Fibroblast of villous mesenchyme (primary cell): ENCODE measurements at regions not wholly inside any gene's neighbourhood (a gene's known extent, or its start where the extent isn't known, plus 50 kb on each side); places are given as distances from the start of the nearest gene placed in this dataset.

ENCODE experiments used
- DNase-seq: peaks from one replicate; pipeline ENCODE4 v3.0.0-alpha.2; 2010; ENCODE audit warnings: low read depth
- H3K4me3 ChIP-seq: 2 replicates; pipeline ENCODE4 v1.5.1; 2011; ENCODE audit warnings: low read depth, mild to moderate bottlenecking, low read length
- TF ChIP-seq, protein P1 (sequence below): IDR thresholded peaks from 2 replicates; pipeline ENCODE4 v1.5.1; 2012; ENCODE audit warnings: low read depth, mild to moderate bottlenecking, low read length; ENCODE audit not compliant: insufficient read depth

DNA sequence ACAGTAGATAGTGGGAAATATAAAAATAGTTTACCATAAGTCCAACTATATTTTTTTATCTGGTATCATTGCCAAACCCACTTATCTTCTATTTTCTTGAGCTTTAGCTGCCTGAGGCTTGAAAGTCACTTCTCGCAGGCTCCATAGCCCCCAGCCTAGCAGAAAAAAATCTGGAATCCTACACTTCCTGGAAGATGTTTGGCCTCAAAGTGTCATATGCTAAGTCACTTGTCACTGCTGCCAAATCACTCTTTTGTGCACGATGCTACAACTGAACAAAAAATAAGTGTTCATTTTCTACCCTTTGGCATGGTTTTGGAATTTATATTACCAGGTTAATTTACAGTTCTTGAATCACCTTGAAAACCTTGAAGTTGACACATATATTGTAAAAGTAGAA is 612.5 kb upstream of the ATXN8OS start:
- no peak for DNase-seq
- TF ChIP-seq, protein P1, sequence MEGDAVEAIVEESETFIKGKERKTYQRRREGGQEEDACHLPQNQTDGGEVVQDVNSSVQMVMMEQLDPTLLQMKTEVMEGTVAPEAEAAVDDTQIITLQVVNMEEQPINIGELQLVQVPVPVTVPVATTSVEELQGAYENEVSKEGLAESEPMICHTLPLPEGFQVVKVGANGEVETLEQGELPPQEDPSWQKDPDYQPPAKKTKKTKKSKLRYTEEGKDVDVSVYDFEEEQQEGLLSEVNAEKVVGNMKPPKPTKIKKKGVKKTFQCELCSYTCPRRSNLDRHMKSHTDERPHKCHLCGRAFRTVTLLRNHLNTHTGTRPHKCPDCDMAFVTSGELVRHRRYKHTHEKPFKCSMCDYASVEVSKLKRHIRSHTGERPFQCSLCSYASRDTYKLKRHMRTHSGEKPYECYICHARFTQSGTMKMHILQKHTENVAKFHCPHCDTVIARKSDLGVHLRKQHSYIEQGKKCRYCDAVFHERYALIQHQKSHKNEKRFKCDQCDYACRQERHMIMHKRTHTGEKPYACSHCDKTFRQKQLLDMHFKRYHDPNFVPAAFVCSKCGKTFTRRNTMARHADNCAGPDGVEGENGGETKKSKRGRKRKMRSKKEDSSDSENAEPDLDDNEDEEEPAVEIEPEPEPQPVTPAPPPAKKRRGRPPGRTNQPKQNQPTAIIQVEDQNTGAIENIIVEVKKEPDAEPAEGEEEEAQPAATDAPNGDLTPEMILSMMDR: no peak
- no peak overlapping the region for H3K4me3 ChIP-seq

DNA sequence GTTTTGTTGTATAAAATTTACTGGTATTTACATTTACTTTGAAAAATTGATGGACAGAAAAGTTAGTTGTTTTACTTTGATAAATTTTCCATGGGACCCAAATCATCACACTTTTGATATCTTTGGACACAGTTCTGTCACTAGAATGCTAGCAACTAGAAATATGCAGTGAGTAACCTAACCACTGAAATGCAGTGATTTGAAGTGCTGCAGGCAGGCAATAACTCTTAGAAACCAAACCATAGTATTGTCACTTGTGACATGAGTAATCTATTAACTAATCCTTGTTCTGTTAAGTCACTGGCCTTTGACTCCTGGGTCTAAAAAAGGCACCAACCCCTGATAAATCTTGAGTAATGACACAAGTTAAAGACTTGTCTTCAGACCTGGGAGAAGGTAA is 620.0 kb upstream of the ATXN8OS start:
- no peak for DNase-seq
- no peak overlapping the region for H3K4me3 ChIP-seq
- TF ChIP-seq, protein P1: no peak

DNA sequence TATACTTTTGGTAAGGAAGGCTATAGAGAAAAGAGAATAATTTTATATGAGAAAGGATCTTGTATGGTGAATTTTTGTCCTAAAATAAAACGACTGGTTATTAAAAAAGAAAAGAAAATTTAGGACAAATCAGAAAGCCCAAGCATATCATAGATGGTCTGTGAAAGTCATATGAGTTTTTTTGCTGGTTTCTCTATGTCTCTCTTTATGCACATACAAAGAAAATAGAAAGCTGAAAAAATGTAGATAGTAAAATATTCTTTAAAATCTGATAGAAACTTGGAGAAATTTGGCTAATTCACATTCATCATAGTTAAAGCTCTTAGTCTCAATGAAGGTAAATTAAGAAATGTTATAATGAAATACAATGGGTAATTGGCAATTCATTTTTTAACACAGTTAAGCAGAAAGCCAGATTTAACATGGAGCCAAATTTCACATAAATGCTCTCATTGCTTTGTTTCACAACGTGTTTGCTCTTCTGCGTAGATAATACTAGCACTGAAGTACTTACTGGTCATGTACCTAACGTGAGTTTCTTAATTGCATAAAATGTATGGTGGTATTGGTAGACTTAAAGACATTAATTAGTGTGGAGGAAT is 621.5 kb upstream of the ATXN8OS start:
- H3K4me3 ChIP-seq: no peak overlapping the region
- TF ChIP-seq, protein P1: no peak
- no peak for DNase-seq

DNA sequence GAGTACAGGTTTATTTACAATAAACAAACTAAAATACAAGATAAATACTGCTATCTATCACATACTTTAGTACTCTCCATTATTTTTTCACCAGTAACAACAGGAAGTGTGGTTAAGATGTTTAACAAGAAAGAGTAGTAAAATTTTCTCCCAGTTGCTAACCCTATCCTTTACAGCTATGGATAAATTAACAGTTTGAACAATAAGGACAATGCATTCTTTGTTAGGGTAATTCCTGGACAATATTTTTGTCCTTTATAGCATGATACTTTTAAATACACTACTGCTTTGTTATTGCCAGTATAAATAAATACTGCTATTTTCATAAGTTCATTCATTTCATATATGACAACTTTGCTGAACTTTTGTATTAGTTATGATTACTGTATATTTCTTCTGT is 630.2 kb upstream of the ATXN8OS start:
- TF ChIP-seq, protein P1: no peak
- no peak for DNase-seq
- no peak overlapping the region for H3K4me3 ChIP-seq

DNA sequence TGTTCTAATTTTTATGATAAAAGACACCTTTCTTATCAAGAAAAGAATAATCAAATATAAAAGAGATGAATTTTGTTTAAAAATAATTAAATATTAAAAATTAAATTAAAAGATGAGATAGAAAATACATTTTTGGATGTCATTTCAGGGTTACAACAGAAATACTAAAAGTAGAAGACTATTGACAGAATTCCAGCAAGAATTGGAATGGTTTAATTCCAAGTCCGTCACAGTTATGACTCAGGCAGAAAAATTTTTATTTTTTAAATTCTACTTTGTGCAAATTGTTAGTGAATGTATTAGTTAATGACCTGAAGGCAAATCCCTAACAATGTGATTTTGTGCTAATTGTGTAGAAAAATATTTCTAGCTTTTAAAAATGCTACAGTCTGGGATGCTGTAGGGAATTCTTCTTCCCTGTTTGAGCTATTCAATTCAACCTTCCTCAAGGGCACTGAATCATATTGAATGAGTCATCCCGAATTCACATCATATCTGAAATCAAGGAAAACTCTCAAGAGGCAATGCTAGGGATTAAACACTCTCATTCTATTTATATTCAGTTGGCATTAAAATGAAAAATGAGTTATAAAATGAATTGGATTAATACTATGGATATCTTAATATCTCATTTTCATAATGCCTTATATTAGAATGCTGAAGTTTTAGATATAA is 633.5 kb upstream of the ATXN8OS start:
- TF ChIP-seq, protein P1: no peak
- no peak for DNase-seq
- no peak overlapping the region for H3K4me3 ChIP-seq

DNA sequence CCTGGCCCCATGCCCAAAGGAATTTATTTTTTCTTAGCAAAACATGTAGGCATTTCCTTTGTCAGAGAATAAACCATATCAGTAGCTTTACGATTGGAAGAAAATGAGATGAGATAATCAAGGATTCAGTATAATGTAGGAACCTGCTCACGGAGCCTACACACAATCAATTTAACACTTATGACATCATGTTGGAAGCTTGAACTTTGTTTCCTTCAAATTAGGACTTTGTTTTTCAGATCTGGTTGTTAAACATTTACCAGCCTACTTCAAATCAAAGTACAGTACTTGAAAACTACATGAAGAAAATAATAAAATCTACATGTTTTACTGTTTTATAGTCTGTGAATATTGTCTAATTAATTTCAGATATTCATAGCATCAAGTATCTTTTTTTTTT is 639.0 kb upstream of the ATXN8OS start:
- TF ChIP-seq, protein P1: no peak
- no peak overlapping the region for H3K4me3 ChIP-seq
- no peak for DNase-seq

DNA sequence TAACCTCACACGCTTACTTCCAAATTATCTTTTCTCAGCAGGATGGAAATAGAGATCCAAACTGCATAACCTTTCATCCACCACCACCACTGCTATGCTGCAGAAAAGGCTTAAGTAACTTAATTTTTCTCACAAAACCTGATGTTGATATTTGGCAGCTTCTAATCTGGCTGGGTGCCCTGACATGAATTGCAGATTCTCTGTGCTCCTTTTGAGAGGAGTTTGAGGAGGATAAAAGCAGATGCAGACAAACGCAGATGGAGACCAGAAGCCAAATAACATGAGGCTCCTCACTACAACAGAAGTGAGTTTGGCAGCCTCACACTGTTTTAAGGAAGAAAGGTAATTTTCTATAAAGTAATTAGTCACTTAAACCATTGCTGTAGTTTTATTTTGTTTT is 646.2 kb upstream of the ATXN8OS start:
- no peak overlapping the region for H3K4me3 ChIP-seq
- TF ChIP-seq, protein P1: no peak
- DNase-seq: no peak
